Smooth muscle cell (in vitro differentiated cells): ENCODE measurements at regions not wholly inside any gene's neighbourhood (a gene's known extent, or its start where the extent isn't known, plus 50 kb on each side); places are given as distances from the start of the nearest gene placed in this dataset.

Experiments
- DNase-seq: peaks from one replicate; lab custom pipeline; 2025; ENCODE audit not compliant: unreplicated experiment; lab: John Stamatoyannopoulos, UW
- H2AFZ ChIP-seq: fragments of 200-600 bp; sonication (generic); 2 replicates; pipeline ENCODE4 v1.6.0; 2016; ENCODE audit warnings: antibody characterized with exemption, low read depth, mild to moderate bottlenecking
- H3F3A ChIP-seq: fragments of 200-600 bp; sonication (generic); 2 replicates; pipeline ENCODE4 v1.6.0; 2017; ENCODE audit warnings: antibody characterized with exemption, low read depth
- H3K27ac ChIP-seq: fragments of 200-600 bp; sonication (generic); 2 replicates; pipeline ENCODE4 v1.5.1; 2016; ENCODE audit warnings: low read depth, mild to moderate bottlenecking
- H3K27me3 ChIP-seq: fragments of 200-600 bp; sonication (generic); 2 replicates; pipeline ENCODE4 v1.6.1; 2016; ENCODE audit warnings: low read depth, mild to moderate bottlenecking
- H3K36me3 ChIP-seq: fragments of 200-600 bp; sonication (generic); 2 replicates; pipeline ENCODE4 v1.5.1; 2016; ENCODE audit warnings: low read depth
- H3K4me1 ChIP-seq: fragments of 200-600 bp; sonication (generic); 2 replicates; pipeline ENCODE4 v1.5.1; 2016; ENCODE audit warnings: low read depth
- H3K4me2 ChIP-seq: fragments of 200-600 bp; sonication (generic); 2 replicates; pipeline ENCODE4 v1.6.0; 2016; ENCODE audit warnings: mild to moderate bottlenecking
- H3K4me3 ChIP-seq: fragments of 200-600 bp; sonication (generic); 2 replicates; pipeline ENCODE4 v1.5.1; 2016; ENCODE audit warnings: mild to moderate bottlenecking
- H3K79me2 ChIP-seq: fragments of 200-600 bp; sonication (generic); 2 replicates; pipeline ENCODE4 v1.6.0; 2016; ENCODE audit warnings: low read depth, mild to moderate bottlenecking
- H3K9ac ChIP-seq: fragments of 200-600 bp; sonication (generic); 2 replicates; pipeline ENCODE4 v1.6.0; 2016; ENCODE audit warnings: low read depth
- H3K9me3 ChIP-seq: fragments of 200-600 bp; sonication (generic); replicated peaks from 2 replicates; pipeline ENCODE4 v1.5.1; 2016; ENCODE audit warnings: low read depth
- H4K20me1 ChIP-seq: fragments of 200-600 bp; sonication (generic); 2 replicates; pipeline ENCODE4 v1.6.0; 2016; ENCODE audit warnings: low read depth
- WGBS: methylation state at CpG from one replicate; pipeline ENCODE4 v1.1.7; 2016; ENCODE audit warnings: low lambda C conversion rate; 5-methylcytosine and 5-hydroxymethylcytosine counted together
- TF ChIP-seq, protein P1 (sequence below): fragments of 200-600 bp; sonication (generic); IDR thresholded peaks from 2 replicates; pipeline ENCODE4 v1.5.1; 2017; ENCODE audit warnings: borderline replicate concordance, mild to moderate bottlenecking, antibody characterized with exemption; ENCODE audit not compliant: insufficient read depth, poor library complexity, severe bottlenecking

GRCh38 chr12:24649634-24650033, 299.3 kb downstream of the BCAT1 start:
- H3F3A ChIP-seq = no peaks in the 10 kb centered on the region
- WGBS = 92% methylated on average over 4 of the region's 4 CpGs
- H4K20me1 ChIP-seq = no peaks in the 10 kb centered on the region
- H3K4me1 ChIP-seq = no peaks in the 10 kb centered on the region
- H3K27me3 ChIP-seq = no peaks in the 10 kb centered on the region
- H3K9me3 ChIP-seq = no peaks in the 10 kb centered on the region
- TF ChIP-seq, protein P1, sequence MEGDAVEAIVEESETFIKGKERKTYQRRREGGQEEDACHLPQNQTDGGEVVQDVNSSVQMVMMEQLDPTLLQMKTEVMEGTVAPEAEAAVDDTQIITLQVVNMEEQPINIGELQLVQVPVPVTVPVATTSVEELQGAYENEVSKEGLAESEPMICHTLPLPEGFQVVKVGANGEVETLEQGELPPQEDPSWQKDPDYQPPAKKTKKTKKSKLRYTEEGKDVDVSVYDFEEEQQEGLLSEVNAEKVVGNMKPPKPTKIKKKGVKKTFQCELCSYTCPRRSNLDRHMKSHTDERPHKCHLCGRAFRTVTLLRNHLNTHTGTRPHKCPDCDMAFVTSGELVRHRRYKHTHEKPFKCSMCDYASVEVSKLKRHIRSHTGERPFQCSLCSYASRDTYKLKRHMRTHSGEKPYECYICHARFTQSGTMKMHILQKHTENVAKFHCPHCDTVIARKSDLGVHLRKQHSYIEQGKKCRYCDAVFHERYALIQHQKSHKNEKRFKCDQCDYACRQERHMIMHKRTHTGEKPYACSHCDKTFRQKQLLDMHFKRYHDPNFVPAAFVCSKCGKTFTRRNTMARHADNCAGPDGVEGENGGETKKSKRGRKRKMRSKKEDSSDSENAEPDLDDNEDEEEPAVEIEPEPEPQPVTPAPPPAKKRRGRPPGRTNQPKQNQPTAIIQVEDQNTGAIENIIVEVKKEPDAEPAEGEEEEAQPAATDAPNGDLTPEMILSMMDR = no peak
- H3K4me3 ChIP-seq = no peak overlapping the region
- H2AFZ ChIP-seq = no peak overlapping the region
- no peak overlapping the region for H3K27ac ChIP-seq
- DNase-seq = no peak
- no peaks in the 10 kb centered on the region for H3K79me2 ChIP-seq
- no peak overlapping the region for H3K4me2 ChIP-seq
- H3K9ac ChIP-seq = no peak overlapping the region
- H3K36me3 ChIP-seq = no peaks in the 10 kb centered on the region

- Histone ChIP-seq H2AFZ (no peak overlapping the region), H3K9me3 (no peaks in the 10 kb centered on the region), H3K36me3 (no peaks in the 10 kb centered on the region), H3K9ac (no peak overlapping the region), H3F3A (no peaks in the 10 kb centered on the region), H4K20me1 (no peaks in the 10 kb centered on the region), H3K79me2 (no peaks in the 10 kb centered on the region), H3K27ac (no peak overlapping the region), H3K27me3 (no peaks in the 10 kb centered on the region), H3K4me2 (no peak overlapping the region), H3K4me1 (no peaks in the 10 kb centered on the region), H3K4me3 (no peak overlapping the region)
- TF ChIP-seq, protein P1 = no peak
- WGBS = 58% methylated on average over 3 of the region's 3 CpGs
- no peak for DNase-seq
Measured at GRCh38 chr12:24649209-24649608, 299.7 kb downstream of the BCAT1 start.

DNA sequence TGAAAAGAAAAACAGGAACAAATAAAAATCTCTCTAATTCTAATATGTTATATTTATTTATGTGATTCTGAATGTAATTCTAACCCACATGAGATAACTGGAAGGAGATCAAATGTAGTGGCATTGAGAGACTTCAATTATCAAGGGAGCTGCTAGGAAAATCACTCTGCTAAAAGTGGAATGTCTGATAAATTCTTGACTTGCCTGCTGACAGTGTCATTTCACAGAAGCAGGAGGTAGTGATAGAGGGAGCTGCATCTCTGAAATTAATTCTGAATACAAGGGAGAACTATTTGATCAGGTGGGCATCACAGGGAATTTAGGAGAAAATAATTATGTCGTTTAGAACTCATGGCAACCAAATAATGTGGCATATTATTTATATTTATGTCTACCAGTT, 303.6 kb downstream of the BCAT1 start:
- no peaks in the 10 kb centered on the region for H3K79me2 ChIP-seq

More for the DNA sequence above, 303.6 kb downstream of the BCAT1 start:
- no peak overlapping the region for H3K4me3 ChIP-seq
- no peaks in the 10 kb centered on the region for H3K36me3 ChIP-seq
- no peak overlapping the region for H3K4me2 ChIP-seq
- H3K4me1 ChIP-seq = no peaks in the 10 kb centered on the region
- DNase-seq = no peak
- H3K9ac ChIP-seq = no peak overlapping the region
- WGBS = 97% methylated on average over 1 of the region's 1 CpG
- H2AFZ ChIP-seq = no peak overlapping the region
- H3K27me3 ChIP-seq = no peaks in the 10 kb centered on the region
- H4K20me1 ChIP-seq = no peaks in the 10 kb centered on the region
- TF ChIP-seq, protein P1 = no peak
- H3K9me3 ChIP-seq = no peaks in the 10 kb centered on the region
- H3K27ac ChIP-seq = no peak overlapping the region
- no peaks in the 10 kb centered on the region for H3F3A ChIP-seq
